ENCODE measurements at regions not wholly inside any gene's neighbourhood (a gene's known extent, or its start where the extent isn't known, plus 50 kb on each side); places are given as distances from the start of the nearest gene placed in this dataset.

GRCh38 chr3:150213577-150213976 lies 194.5 kb upstream of the TSC22D2 start:
- no peak for DNase-seq

GRCh38 chr3:150210461-150211110 lies 197.5 kb upstream of the TSC22D2 start:
- DNase-seq, result no peak

GRCh38 chr3:150203273-150203672 lies 204.8 kb upstream of the TSC22D2 start:
- DNase-seq, result no peak

GRCh38 chr3:150202711-150203110 lies 205.4 kb upstream of the TSC22D2 start:
- no peak for DNase-seq

- no peak for DNase-seq
Observed at GRCh38 chr3:150194957-150195356, 213.1 kb upstream of the TSC22D2 start.

GRCh38 chr3:150194513-150194912 lies 213.6 kb upstream of the TSC22D2 start:
- no peak for DNase-seq

- DNase-seq, result no peak
Observed at GRCh38 chr3:150184426-150185071, 213.9 kb upstream of the PFN2 start.

- peak in 3 of 5 donors; percentile 8 to 38 (median 32) for DNase-seq
Observed at GRCh38 chr3:150183678-150184425, 213.2 kb upstream of the PFN2 start.

- no peak for DNase-seq
Observed at GRCh38 chr3:150180334-150180733, 209.6 kb upstream of the PFN2 start.

GRCh38 chr3:150179330-150179729 lies 208.6 kb upstream of the PFN2 start:
- DNase-seq, result no peak

GRCh38 chr3:150177673-150178381 lies 207.1 kb upstream of the PFN2 start:
- DNase-seq, result no peak

GRCh38 chr3:150174179-150174578 lies 203.5 kb upstream of the PFN2 start:
- no peak for DNase-seq

- DNase-seq, result no peak
Observed at GRCh38 chr3:150172356-150172755, 201.7 kb upstream of the PFN2 start.

GRCh38 chr3:150170852-150171520 lies 200.3 kb upstream of the PFN2 start:
- DNase-seq, result no peak

GRCh38 chr3:150169330-150169940 lies 198.7 kb upstream of the PFN2 start:
- no peak for DNase-seq

- DNase-seq, result no peak
Observed at GRCh38 chr3:150168698-150169097, 198.0 kb upstream of the PFN2 start.

GRCh38 chr3:150165396-150166094 lies 194.8 kb upstream of the PFN2 start:
- DNase-seq, result no peak

GRCh38 chr3:150161011-150161410 lies 190.3 kb upstream of the PFN2 start:
- no peak for DNase-seq

- no peak for DNase-seq
Observed at GRCh38 chr3:150158943-150159625, 188.4 kb upstream of the PFN2 start.

- no peak for DNase-seq
Observed at GRCh38 chr3:150152567-150152966, 181.9 kb upstream of the PFN2 start.

- no peak for DNase-seq
Observed at GRCh38 chr3:150150633-150151032, 179.9 kb upstream of the PFN2 start.

Measured in T-helper 1 cell (primary cell).